HG03064 (cell line): ENCODE measurements at regions not wholly inside any gene's neighbourhood (a gene's known extent, or its start where the extent isn't known, plus 50 kb on each side); places are given as distances from the start of the nearest gene placed in this dataset.
"Not testable (repeated sequence)": the region's sequence is repeated elsewhere in the genome, so short reads cannot be mapped to it uniquely, and the experiment has no call there.

ENCODE experiments used
- ATAC-seq: cut with Tn5 transposase; IDR thresholded peaks from one replicate; pipeline ENCODE4 v1.9.1; 2021; ENCODE audit warnings: low read depth; ENCODE audit not compliant: unreplicated experiment

- ATAC-seq: no peak
Measured at GRCh38 chr14:88981948-88982347, 157.5 kb downstream of the TTC8 start.

- no peak for ATAC-seq
Measured at GRCh38 chr14:88983755-88984154, 159.3 kb downstream of the TTC8 start.

- no peak for ATAC-seq
Measured at GRCh38 chr14:88985654-88986053, 161.2 kb downstream of the TTC8 start.

GRCh38 chr14:88986146-88986841 is 161.8 kb downstream of the TTC8 start:
- no peak for ATAC-seq

- not testable (repeated sequence) for ATAC-seq
Measured at GRCh38 chr14:88986908-88987307, 162.5 kb downstream of the TTC8 start.

- no peak for ATAC-seq
Measured at GRCh38 chr14:88987516-88987915, 163.1 kb downstream of the TTC8 start.

- no peak for ATAC-seq
Measured at GRCh38 chr14:88989911-88990310, 165.5 kb downstream of the TTC8 start.

GRCh38 chr14:88990856-88991255 is 166.4 kb downstream of the TTC8 start:
- ATAC-seq: no peak

- ATAC-seq: no peak
Measured at GRCh38 chr14:88992011-88992410, 167.6 kb downstream of the TTC8 start.

- ATAC-seq: no peak
Measured at GRCh38 chr14:88993946-88994345, 169.5 kb downstream of the TTC8 start.

- no peak for ATAC-seq
Measured at GRCh38 chr14:88995437-88996198, 171.2 kb downstream of the TTC8 start.

- ATAC-seq: no peak
Measured at GRCh38 chr14:88998027-88998426, 173.6 kb downstream of the TTC8 start.

GRCh38 chr14:88999137-88999536 is 174.7 kb downstream of the TTC8 start:
- no peak for ATAC-seq

GRCh38 chr14:89000007-89000942 is 175.8 kb downstream of the TTC8 start:
- ATAC-seq: no peak

GRCh38 chr14:89004166-89004565 is 179.7 kb downstream of the TTC8 start:
- no peak for ATAC-seq

GRCh38 chr14:89007906-89008305 is 183.5 kb downstream of the TTC8 start:
- ATAC-seq: no peak

GRCh38 chr14:89011355-89012281 is 187.2 kb downstream of the TTC8 start:
- ATAC-seq: no peak

- ATAC-seq: no peak
Measured at GRCh38 chr14:89012282-89013097, 188.0 kb downstream of the TTC8 start.

GRCh38 chr14:89013098-89013504 is 188.7 kb downstream of the TTC8 start:
- ATAC-seq: no peak
